Fibroblast of lung (primary cell): ENCODE measurements at regions not wholly inside any gene's neighbourhood (a gene's known extent, or its start where the extent isn't known, plus 50 kb on each side); places are given as distances from the start of the nearest gene placed in this dataset.

ENCODE experiments used
- CTCF ChIP-seq, 2 donors: IDR thresholded peaks in 1 of 2; conservative IDR thresholded peaks in 1 of 2; 1 replicate in 1 of 2; 2 replicates in 1 of 2; pipeline ENCODE4 v1.5.1; 2011 to 2012; ENCODE audit warnings: low read length in 2 of 2, control low read depth in 1 of 2, inconsistent platforms in 1 of 2, low read depth in 1 of 2, mild to moderate bottlenecking in 1 of 2
- EZH2 ChIP-seq: IDR thresholded peaks from 2 replicates; pipeline ENCODE4 v1.5.1; 2012; ENCODE audit warnings: low read length, control low read depth, mild to moderate bottlenecking; ENCODE audit errors: missing control alignments

GRCh38 chr10:55168343-55168742 lies 367.3 kb upstream of the PCDH15 start:
- no peak for TF ChIP-seq CTCF (conservative IDR thresholded peaks at IDR 0.05 in 1 of 2, IDR thresholded peaks at IDR 0.05 in 1 of 2; ENCODE audit: low read depth in 1 of 2, low read length in 2 of 2)
- no peak for TF ChIP-seq EZH2
